Mucosa of rectum (tissue), 2 donors: ENCODE measurements at regions not wholly inside any gene's neighbourhood (a gene's known extent, or its start where the extent isn't known, plus 50 kb on each side); places are given as distances from the start of the nearest gene placed in this dataset.

Experiments used
- H3K27ac ChIP-seq, 2 donors: one replicate each; pipeline ENCODE4 v1.7.0; 2013; ENCODE audit warnings: inconsistent platforms in 2 of 2, low read depth in 2 of 2, low read length in 2 of 2
- H3K27me3 ChIP-seq, 2 donors: one replicate each; pipeline ENCODE4 v1.7.0; 2013; ENCODE audit warnings: low read length in 2 of 2; ENCODE audit not compliant: control insufficient read depth in 2 of 2, insufficient read depth in 2 of 2
- H3K36me3 ChIP-seq, 2 donors: one replicate each; pipeline ENCODE4 v1.7.0; 2013; ENCODE audit warnings: low read length in 2 of 2; ENCODE audit not compliant: control insufficient read depth in 2 of 2, insufficient read depth in 2 of 2
- H3K4me1 ChIP-seq, 2 donors: one replicate each; pipeline ENCODE4 v1.7.0; 2013; ENCODE audit warnings: low read length in 2 of 2, mild to moderate bottlenecking in 1 of 2; ENCODE audit not compliant: control insufficient read depth in 2 of 2, insufficient read depth in 2 of 2
- H3K4me3 ChIP-seq, 2 donors: one replicate each; pipeline ENCODE4 v1.7.0; 2013; ENCODE audit warnings: low read length in 2 of 2
- H3K9ac ChIP-seq, 2 donors: one replicate each; pipeline ENCODE4 v1.7.0; 2013; ENCODE audit warnings: low read length in 2 of 2, low read depth in 1 of 2, mild to moderate bottlenecking in 1 of 2
- H3K9me3 ChIP-seq, 2 donors: one replicate each; pipeline ENCODE4 v1.7.0; 2013; ENCODE audit warnings: low read length in 2 of 2; ENCODE audit not compliant: control insufficient read depth in 2 of 2
- donor health status: healthy.
- donor health status: Normal muscosa, but diverticular disease.

DNA sequence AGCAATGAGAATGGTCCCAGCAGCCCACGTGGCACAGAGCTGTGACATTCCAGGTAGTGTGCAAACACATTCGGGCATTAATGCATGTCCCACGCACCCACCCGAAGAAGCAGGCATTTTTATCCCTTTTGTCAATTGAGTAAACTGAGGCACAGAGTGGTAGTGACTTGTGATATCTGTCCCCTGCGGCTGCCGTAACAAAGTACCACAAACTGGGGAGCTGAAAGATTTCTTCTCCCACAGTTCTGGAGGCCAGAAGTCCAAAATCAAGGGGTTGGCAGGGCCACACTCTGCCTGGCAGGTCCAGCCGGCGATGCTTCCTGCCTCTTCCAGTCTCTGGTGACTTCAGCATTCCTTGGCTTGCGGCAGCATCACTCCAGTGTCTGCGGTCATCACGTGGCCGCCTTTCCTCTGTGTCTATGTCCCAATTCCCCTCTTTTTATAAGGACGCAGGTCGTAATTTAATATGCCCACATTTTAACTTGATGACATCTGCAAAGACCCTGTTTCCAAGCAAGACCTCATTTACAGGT, 221.9 kb upstream of the GSE1 start:
- Histone ChIP-seq H3K4me3 (no peak overlapping the region), H3K27ac (peak overlapping the region in 1 of 2 donors; percentile 43), H3K4me1 (peaks cover 12 to 19% of the 10 kb centered on the region in 2 donors), H3K9me3 (no peaks in the 10 kb centered on the region), H3K9ac (no peak overlapping the region), H3K36me3 (no peaks in the 10 kb centered on the region), H3K27me3 (peaks cover 0 to 5% of the 10 kb centered on the region in 2 donors)

DNA sequence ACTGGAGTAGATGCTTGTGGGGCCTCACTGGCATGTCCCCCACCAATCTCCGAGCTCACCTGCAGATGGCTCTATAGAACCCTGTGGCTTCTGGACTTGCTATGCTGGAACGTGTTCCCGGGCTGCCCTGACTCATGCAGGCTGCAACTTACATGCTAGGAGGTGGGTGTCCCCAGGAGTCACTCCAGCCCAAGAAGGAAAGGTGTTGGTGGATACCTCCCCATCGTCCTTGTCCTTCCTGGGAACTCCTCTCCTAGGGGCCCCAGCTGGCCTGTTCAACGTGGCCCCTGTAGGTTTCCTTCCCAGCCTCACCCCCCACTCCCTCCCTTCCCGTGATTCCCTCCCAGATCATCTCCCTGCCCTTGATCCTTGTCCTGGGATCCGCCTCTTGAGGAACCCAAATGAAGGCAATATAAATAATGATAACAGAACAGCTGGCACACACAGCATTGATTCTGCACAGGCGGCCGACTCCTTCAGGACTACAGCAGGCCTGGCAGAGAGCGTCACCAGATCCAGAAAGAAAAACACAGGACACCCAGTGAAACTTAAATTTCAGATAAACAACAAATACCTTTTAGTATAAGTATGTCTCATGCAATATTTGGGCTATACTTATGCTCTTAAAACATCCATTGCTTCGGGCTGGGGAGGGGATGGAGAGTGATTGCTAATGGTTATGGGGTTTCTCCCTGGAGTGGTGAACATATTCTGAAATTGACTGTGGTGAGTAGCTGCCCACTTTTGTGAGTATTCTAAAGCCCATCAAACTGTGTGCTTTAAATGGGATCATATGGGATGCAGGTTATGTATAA, 221.1 kb upstream of the GSE1 start:
- Histone ChIP-seq H3K4me1 (peaks cover 14 to 19% of the 10 kb centered on the region in 2 donors), H3K9me3 (no peaks in the 10 kb centered on the region), H3K4me3 (no peak overlapping the region), H3K36me3 (no peaks in the 10 kb centered on the region), H3K27me3 (peaks cover 0 to 5% of the 10 kb centered on the region in 2 donors), H3K27ac (peak overlapping the region in 1 of 2 donors; percentile 43), H3K9ac (no peak overlapping the region)

DNA sequence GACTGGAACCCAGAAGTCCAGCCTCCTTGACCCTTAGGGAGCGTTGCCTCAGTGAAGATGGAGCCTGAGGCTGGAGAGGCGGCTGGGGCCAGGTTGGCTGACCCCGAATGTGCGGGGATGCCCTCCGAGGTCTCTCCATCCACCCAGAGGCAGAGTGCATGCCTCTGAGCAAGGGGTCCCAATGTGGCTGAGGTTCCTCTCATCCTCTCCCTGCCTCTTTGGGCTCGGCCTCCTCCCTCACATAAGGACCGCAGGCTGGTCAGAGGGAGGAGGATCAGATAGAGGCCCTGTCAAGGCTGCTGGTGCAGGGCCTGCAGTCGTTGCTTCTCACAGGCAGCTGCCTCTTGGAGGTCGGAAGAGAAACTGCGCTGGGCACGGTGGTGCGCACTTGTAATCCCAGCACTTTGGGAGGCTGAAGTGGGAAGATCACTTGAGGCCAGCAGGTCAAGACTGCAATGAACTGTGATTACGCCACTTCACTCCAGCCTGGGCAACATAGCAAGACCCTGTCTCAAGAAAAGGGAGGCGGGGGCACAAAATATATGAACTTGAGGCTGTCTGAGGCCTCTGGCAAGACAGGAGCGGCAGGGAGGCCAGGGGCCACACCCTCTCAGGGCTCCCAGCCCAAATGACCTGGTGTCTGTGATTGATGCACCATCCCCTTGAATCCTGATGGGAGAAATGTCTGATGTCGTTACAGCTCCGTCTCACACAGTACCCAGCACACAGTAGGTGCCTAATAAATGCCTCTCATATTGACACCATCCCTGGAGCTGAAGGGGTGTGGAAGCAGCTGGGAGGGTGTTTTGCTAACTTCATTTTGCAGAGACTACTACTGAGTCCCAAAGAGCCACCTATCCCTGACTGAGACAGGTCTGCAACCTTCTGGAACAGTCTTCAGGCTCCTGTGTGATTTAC, 220.1 kb upstream of the GSE1 start:
- H3K27ac ChIP-seq: no peak overlapping the region
- H3K9me3 ChIP-seq: no peaks in the 10 kb centered on the region
- H3K36me3 ChIP-seq: no peaks in the 10 kb centered on the region
- H3K4me1 ChIP-seq: peaks cover 14 to 22% of the 10 kb centered on the region in 2 donors
- H3K27me3 ChIP-seq: peaks cover 3 to 5% of the 10 kb centered on the region in 2 donors
- H3K9ac ChIP-seq: no peak overlapping the region
- no peak overlapping the region for H3K4me3 ChIP-seq

DNA sequence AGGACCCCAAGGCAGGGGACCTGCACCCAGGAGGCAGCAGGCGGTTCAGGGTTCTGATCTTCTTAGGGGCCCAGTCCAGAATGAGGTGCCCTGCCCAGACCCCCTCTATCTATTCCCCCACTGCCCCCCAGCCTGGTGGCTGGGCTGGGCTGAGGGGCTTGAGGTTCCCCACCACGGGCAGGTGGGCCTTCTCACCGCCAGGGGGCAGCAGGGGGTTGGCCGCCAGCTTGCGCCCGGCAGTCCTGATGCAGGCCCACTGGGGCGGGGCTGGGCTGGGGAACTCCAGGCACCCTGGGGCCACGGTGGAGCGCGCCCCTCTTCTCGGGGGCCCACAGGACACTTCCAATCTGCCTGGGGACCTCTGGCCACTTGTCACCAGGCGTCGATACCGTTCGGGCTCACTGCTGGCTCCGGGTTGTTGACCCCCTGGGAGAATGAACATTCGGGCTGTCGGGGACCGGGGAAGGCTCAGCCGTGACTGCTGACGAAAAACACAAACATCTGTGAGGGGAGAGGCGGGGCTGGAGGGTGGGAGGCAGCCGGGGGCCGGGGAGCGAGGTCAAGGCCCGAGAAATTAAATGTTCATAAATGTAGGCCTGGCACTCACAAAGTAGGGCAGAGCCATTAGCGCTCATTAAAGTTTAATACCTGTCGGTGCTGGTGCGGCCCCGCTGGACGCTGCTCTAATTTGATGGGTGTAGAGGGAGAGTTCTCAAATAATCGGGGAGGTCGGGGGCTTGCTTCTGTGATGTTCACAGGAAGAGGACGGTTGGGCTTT, 219.3 kb upstream of the GSE1 start:
- peaks cover 14 to 22% of the 10 kb centered on the region in 2 donors for H3K4me1 ChIP-seq
- peaks cover 3 to 5% of the 10 kb centered on the region in 2 donors for H3K27me3 ChIP-seq
- no peak overlapping the region for H3K27ac ChIP-seq
- H3K9ac ChIP-seq: no peak overlapping the region
- H3K36me3 ChIP-seq: no peaks in the 10 kb centered on the region
- H3K4me3 ChIP-seq: no peak overlapping the region
- no peaks in the 10 kb centered on the region for H3K9me3 ChIP-seq

DNA sequence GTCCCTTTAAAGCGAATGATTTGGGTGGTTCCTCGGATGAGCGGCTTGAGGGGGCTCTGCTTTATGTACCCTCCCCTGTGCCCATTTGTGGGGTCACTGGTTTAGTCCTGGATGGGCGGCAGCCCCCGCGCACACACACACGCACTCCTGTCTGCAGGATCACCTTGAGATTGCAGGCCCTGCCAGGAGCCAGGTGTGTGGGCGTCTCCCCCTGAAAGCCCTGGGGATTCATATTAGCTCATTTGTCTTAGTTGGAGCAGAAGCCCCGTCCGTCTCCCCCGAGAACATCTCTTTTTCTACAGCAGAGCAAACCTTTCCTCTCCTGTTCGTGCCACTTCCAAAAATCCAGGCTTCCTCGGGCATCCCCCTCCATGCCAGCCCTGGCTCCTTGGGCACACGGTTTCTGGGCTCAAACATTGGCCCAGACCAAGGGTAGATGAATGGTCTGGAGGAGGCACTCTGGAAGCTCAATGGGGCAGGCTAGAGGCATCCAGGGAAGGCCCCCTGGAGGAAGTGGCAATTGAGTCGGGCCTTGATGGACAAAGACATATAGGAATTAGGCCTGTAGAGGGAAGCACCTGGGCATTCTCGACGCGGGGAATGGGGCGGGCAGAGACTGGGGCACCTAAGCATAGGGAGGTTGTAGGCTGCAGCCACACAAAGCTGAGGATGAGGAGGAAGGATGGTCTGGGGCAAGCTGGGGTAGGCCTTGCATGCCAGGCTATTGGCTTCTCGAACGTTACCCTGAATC, 218.5 kb upstream of the GSE1 start:
- Histone ChIP-seq H3K4me1 (peaks cover 14 to 22% of the 10 kb centered on the region in 2 donors), H3K4me3 (no peak overlapping the region), H3K27ac (peak overlapping the region in 1 of 2 donors; percentile 9)

DNA sequence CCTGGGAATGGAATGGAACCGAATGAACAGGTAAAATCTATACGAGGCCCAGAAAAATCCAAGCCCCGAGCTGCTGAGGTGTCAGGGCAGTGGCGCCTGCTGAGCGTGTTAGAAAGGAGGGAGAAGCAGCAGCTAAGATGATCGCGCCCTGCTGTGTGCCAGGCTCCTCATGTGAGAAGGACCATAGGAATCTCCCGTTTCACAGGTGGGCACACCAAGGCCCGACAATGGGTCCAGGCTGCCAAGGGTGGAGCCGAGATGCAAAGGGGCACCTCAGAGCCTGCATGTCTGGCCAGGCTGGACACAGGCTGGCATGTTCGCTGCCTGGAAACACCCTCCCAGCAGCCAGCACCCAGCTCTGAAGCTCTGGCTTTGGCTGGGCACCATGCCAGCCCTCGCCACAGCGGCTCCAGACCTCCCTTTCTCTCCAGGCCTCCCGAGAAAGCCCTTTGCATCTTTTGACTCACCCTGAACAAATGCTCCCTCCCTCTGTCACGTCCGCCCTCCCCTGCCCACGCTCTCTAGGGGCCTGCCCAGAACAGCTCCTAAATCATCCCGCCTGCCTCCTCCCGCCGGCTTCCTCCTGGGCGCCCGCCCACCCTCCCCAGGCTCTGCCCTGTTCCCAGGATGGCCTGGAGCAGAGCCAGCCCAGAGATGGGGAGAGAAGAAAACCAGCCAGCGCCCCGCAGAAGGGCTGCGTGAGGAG, 217.8 kb upstream of the GSE1 start:
- no peak overlapping the region for H3K9ac ChIP-seq
- peaks cover 14 to 19% of the 10 kb centered on the region in 2 donors for H3K4me1 ChIP-seq

More for the DNA sequence above, 218.5 kb upstream of the GSE1 start:
- Histone ChIP-seq H3K27me3 (peaks cover 3 to 5% of the 10 kb centered on the region in 2 donors), H3K36me3 (no peaks in the 10 kb centered on the region), H3K9ac (no peak overlapping the region), H3K9me3 (no peaks in the 10 kb centered on the region)

DNA sequence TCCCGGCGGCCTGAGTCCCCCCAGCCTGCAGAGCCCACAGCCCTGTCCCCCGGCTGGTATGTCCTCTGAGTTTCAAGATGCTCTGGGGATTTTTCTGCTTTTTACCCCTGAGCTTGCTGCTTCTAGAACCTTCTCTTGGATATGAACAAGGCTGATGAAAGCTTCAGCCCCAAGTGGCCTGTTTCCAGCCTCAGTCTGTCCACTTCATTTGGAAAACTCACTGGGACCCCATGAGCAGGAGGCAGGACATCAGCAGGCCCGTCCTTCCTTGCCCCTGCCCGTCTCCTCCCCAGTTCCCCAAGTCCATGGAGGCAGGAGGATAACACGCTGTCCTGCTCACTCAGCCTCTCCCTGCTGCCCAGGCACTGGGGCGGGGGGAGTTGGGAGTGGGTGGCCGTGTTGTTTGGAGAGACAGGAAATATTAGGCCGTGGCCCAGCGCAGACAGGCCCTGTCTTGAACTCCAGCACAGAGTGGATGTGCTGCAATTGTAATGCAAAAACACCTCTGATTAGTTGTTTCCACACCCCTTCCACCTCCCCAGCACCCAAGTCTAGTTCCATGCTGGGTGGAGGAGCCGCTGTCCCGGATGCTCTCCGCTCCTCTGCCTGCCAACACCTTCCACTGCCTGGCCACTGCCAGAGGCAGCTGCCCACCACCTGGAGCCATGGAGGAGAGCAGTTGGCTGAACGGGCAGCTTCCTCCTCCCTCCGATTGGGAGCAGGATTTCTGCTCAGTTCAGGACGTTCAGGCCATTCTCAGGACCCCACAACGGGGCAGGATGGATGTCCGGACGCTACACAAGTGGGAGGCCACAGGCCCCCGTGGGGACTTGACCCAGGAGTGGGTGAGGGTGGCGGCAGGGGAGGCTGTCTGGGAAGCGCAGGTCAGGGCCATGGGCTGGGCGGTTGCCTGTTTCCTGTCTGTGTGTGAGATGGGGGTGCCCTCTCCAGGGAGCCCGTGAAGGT, 216.9 kb upstream of the GSE1 start:
- Histone ChIP-seq H3K27me3 (peaks cover 3 to 5% of the 10 kb centered on the region in 2 donors), H3K36me3 (no peaks in the 10 kb centered on the region), H3K9ac (no peak overlapping the region), H3K27ac (peak overlapping the region; percentile 21 to 56), H3K4me1 (peaks cover 14 to 16% of the 10 kb centered on the region in 2 donors), H3K9me3 (no peaks in the 10 kb centered on the region), H3K4me3 (no peak overlapping the region)

More for the DNA sequence above, 217.8 kb upstream of the GSE1 start:
- Histone ChIP-seq H3K4me3 (no peak overlapping the region), H3K27me3 (peaks cover 3 to 5% of the 10 kb centered on the region in 2 donors), H3K9me3 (no peaks in the 10 kb centered on the region), H3K36me3 (no peaks in the 10 kb centered on the region), H3K27ac (peak overlapping the region; percentile 23 to 56)
